ENCODE measurements at regions not wholly inside any gene's neighbourhood (a gene's known extent, or its start where the extent isn't known, plus 50 kb on each side); places are given as distances from the start of the nearest gene placed in this dataset.

GRCh38 chr22:48596111-48596850, 1231.4 kb downstream of the BRD1 start:
- H3K14ac ChIP-seq (replicated peaks; ENCODE audit: low read depth, low read length) = no peak overlapping the region
- H3K4me3 ChIP-seq (ENCODE audit: insufficient read depth, low read depth, low read length) = no peak overlapping the region
- DNase-seq (no peak), ATAC-seq (ENCODE audit: low read depth) (no peak)
- no peaks in the 10 kb centered on the region for H4K20me1 ChIP-seq (ENCODE audit: insufficient read depth, low read length)
- TF ChIP-seq RFX5 (IDR thresholded peaks at IDR 0.05; ENCODE audit: low read depth, low read length) (no peak), MAZ (IDR thresholded peaks at IDR 0.05; ENCODE audit: borderline replicate concordance, low read depth, low read length) (no peak), FOS (IDR thresholded peaks at IDR 0.05; ENCODE audit: low read depth, low read length) (no peak), NFE2L2 (IDR thresholded peaks at IDR 0.05; ENCODE audit: low read depth, low read length) (no peak), RAD21 (IDR thresholded peaks at IDR 0.05; ENCODE audit: low read length) (no peak), CTCF (conservative IDR thresholded peaks at IDR 0.05; ENCODE audit: low read depth, low read length) (no peak), BHLHE40 (IDR thresholded peaks at IDR 0.05; ENCODE audit: low read depth, low read length) (no peak), POLR2A (IDR thresholded peaks at IDR 0.05; ENCODE audit: low read depth, low read length) (no peak), MAFK (IDR thresholded peaks at IDR 0.05; ENCODE audit: low read depth, low read length) (no peak), CEBPB (IDR thresholded peaks at IDR 0.05; ENCODE audit: low read depth, low read length) (no peak), RCOR1 (IDR thresholded peaks at IDR 0.05; ENCODE audit: insufficient replicate concordance, low read length) (no peak), CHD1 (IDR thresholded peaks at IDR 0.05; ENCODE audit: low read depth, low read length) (no peak), SMC3 (IDR thresholded peaks at IDR 0.05; ENCODE audit: low read depth, low read length) (no peak)
- H3K27me3 ChIP-seq (ENCODE audit: control insufficient read depth, insufficient read depth, low read length) = no peaks in the 10 kb centered on the region
- H3K4me1 ChIP-seq (ENCODE audit: control insufficient read depth, insufficient read depth, low read length) = no peaks in the 10 kb centered on the region
- H3K9ac ChIP-seq (ENCODE audit: low read depth, low read length) = no peak overlapping the region
- H3K27ac ChIP-seq (ENCODE audit: insufficient read depth, low read length) = no peak overlapping the region
- peaks cover 66% of the 10 kb centered on the region for H3K9me3 ChIP-seq (ENCODE audit: control insufficient read depth, insufficient read depth, low read length)
- ChIA-PET POLR2A (ENCODE audit: unreplicated experiment) (no interaction called here), CTCF (no interaction called here)
- H4K5ac ChIP-seq (ENCODE audit: low read depth, low read length) = no peak overlapping the region
- no peak overlapping the region for H3K56ac ChIP-seq (ENCODE audit: extremely low read depth, insufficient read depth, low read length)
- no peaks in the 10 kb centered on the region for H3K36me3 ChIP-seq (ENCODE audit: control insufficient read depth, insufficient read depth, low read length)
- H3K79me1 ChIP-seq (ENCODE audit: low read depth in 1 of 2, low read length in 2 of 2) = no peaks in the 10 kb centered on the region
- no peaks in the 10 kb centered on the region for H3K9me1 ChIP-seq (ENCODE audit: insufficient read depth, low read length)
- in situ Hi-C loops (cut with MboI; ENCODE audit: low sequenced_read_pairs) = no loop called here
- no peak overlapping the region for H2AK9ac ChIP-seq (replicated peaks; ENCODE audit: low read depth, low read length, poor library complexity)
- no peak overlapping the region for H2BK120ac ChIP-seq (ENCODE audit: low read depth, low read length)
- no peak overlapping the region for H3K4ac ChIP-seq (ENCODE audit: low read depth, low read length)
- no TSS peak for BruUV-seq (replicated peaks)
- no peak overlapping the region for H4K91ac ChIP-seq (ENCODE audit: insufficient read depth, low read depth, low read length)
- dilution Hi-C loops (cut with HindIII; ENCODE audit: low sequenced_read_pairs, unreplicated experiment) = no loop called here
- H2BK15ac ChIP-seq (ENCODE audit: low read depth, low read length) = no peak overlapping the region
- WGBS, 2 experiments (ENCODE audit: extremely low coverage in 2 of 2, insufficient read length in 1 of 2) = 77% methylated on average over 13 of the region's 24 CpGs; no CpG with 5 or more reads in 1 of the 2 experiments
- H3K23ac ChIP-seq (ENCODE audit: low read depth, low read length) = no peak overlapping the region
- H2BK5ac ChIP-seq (ENCODE audit: low read depth, low read length, poor library complexity, severe bottlenecking) = no peak overlapping the region
- no peak overlapping the region for H3K4me2 ChIP-seq (ENCODE audit: low read depth, low read length)
- no peak overlapping the region for H4K8ac ChIP-seq (ENCODE audit: low read depth in 2 of 2, low read length in 2 of 2)
- no peak overlapping the region for H2AFZ ChIP-seq (replicated peaks; ENCODE audit: low read length, poor library complexity)
- no peak overlapping the region for H3K18ac ChIP-seq (ENCODE audit: low read depth, low read length)
- intact Hi-C loops (cut with micrococcal nuclease) = no loop called here
- H2AK5ac ChIP-seq (ENCODE audit: low read depth, low read length) = no peak overlapping the region
- no peak overlapping the region for H2BK20ac ChIP-seq (ENCODE audit: low read depth, low read length)

Data from IMR-90 (cell line).